ENCODE measurements at regions not wholly inside any gene's neighbourhood (a gene's known extent, or its start where the extent isn't known, plus 50 kb on each side); places are given as distances from the start of the nearest gene placed in this dataset.

DNA sequence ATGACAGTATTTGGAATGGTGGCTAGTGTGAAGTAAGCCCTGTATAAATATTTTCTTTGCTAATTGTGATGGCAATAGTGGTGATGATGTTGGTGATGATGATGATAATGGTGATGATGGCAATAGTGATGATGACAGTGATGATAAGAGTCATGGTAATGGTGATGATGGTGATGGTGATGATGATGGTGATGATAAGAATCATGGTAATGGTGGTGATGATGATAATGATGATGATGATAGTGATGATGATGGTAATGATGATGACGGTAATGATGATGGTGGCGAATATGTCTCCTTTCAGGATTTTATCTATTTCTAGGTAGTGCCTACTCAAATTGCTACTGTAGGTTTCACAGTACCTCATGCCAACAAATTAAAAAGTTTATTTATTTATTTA lies 205.4 kb downstream of the GALR1 start:
- no peak for DNase-seq

DNA sequence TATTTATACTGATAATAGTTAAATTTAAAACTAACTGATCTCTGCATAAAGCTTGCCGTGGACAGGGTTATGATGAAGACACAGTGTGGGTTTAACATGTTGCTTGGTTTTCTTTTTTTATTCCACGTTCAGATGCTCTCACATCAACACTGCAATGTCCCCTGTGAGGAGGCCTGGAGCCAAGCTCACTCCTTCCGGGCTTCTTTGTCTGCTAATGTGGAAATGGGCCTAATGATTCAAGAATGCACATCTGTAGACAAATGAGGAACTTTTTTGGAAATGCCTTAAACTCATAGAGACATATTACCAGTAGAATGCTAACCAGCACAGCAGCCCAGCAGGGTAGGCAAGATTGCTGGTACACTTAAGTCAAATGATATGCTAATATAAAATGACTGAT lies 208.0 kb downstream of the GALR1 start:
- no peak for DNase-seq

- no peak for DNase-seq
Observed at GRCh38 chr18:77461062-77461688, 211.5 kb downstream of the GALR1 start.

DNA sequence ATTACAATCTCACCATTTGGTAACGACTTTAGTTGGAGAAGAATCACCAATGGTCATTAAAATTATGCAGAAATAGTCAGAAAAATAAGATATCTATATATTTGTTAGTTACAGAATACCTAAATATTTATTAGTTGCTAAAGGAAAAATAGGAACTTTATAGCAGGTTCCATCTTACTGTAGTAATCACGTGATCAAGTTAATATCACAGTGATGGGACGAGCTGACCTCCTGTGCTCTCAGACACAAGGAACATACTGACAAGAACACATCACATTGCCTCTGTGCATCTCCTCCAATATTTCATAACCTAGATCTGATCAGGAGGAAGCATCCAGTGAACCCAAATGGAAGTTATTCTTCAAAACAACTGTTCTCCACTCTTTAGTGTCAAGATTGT lies 215.3 kb downstream of the GALR1 start:
- no peak for DNase-seq

DNA sequence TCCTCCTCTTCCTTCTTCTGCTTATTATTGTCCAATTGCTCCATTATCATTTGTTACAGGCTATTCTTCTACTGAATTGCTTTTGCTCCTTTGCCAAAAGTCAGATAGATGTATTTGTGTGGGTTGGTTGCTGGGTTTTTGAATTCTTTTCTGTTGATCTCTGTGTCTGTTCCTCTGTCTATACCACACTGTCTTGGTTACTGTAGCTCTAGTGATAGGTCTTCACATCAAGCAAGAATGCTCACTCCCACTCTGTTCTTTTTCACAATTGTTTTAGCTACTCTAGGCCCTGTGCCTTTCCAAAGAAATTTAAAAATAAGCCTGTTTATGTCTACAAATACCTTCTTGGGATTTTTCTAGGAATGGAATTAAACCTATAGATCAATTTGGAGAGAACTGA lies 217.2 kb downstream of the GALR1 start:
- DNase-seq = no peak

GRCh38 chr18:77469131-77469530 lies 219.5 kb downstream of the GALR1 start:
- no peak for DNase-seq

- no peak for DNase-seq
Observed at GRCh38 chr18:77470569-77471413, 221.1 kb downstream of the GALR1 start.

GRCh38 chr18:77472509-77472908 lies 222.9 kb downstream of the GALR1 start:
- DNase-seq = no peak

DNA sequence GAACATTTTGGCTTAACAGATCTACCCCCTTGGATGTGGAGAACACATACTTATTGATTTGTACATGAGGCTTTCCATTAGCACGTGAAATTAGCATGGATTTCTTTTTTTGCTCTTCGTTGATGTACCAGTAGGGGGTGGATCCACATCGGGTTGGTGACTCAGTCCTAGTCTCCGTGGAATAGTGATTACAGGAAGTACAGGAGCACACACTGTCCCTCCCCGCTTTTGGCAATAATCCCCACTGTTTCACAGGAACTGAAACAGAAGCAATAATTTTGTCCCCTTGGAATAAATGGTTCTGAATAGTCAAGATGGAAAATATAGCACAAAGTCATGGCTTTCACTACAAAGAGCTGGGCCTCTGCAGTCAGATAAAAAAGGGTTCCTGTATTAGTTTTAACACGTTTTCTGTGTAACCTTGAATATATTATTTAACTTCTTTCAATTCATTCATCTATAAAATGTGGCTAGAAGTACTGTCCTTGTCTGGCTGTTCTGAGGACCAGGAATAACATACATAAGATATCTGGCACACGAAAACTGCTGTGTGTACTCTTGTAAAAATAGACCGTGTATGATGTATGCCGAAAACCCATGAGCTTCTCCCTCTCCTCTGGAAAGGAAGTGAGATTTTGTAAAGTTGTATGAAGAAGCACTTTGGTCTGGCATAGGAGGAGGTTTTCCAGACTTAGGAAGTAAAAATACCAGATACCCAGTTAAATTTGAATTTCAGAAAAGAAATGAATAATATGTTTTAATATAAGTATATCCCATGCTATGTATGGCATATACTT lies 229.2 kb downstream of the GALR1 start:
- DNase-seq = no peak

- DNase-seq = no peak
Observed at GRCh38 chr18:77481541-77481940, 231.9 kb downstream of the GALR1 start.

DNA sequence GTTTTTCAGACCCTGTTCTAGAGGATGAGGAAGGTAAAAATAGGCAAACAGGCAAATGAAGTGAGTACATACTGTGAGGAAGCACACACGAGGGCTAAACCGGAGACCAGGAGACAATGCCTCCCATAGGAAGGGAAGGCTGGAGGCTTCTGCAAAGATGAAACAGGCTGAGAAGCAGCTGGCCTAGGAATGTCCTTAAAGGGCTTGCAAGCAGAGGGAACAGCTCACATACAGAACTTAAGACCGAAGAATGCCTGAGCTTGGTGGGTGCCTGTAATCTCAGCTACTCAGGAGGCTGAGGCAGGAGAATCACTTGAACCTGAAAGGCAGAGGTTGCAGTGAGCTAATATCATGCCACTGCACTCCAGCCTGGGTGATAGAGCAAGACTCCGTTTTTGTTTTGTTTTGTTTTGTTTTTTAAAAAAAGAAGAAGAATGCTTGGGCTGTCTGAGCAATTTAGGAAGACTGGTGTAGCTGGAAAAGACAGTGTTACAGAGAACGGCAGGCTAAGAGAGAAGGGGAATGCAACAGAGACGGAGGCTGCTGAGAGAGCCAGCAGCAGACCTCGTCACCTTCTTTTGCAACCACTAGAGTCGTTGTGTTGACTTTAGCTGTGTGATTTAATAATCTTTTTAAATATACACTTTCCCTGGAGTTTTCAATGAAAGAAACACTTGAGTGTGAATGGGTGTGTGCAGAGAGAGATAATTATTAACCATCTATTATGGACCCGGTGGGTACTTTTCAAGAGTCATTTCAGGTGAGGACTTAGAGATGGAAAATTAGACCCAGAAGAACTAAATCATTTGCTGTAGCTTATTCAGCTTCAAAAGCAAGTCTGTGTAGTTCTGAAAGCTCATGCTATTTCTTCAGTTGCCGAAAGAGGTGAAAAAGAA lies 232.8 kb downstream of the GALR1 start:
- DNase-seq = no peak

DNA sequence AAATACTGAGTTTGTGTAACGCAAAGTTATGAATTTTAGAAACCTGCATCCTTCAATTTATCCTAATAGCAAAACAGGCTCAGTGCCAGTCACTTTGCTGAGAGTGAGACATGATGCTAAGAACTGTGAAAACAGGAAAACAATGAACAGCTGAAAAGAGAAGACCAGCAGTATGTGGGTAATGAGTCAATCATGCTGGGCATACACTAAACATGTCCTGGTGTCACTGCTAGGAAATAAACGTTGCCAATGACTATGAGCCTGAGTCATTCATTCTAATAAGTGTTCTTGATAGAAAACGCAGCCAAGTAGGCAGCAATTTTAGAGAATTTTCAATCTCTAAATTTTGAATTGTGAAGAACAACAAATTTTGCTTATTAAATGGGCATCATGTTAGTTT lies 237.3 kb downstream of the GALR1 start:
- DNase-seq = no peak

DNA sequence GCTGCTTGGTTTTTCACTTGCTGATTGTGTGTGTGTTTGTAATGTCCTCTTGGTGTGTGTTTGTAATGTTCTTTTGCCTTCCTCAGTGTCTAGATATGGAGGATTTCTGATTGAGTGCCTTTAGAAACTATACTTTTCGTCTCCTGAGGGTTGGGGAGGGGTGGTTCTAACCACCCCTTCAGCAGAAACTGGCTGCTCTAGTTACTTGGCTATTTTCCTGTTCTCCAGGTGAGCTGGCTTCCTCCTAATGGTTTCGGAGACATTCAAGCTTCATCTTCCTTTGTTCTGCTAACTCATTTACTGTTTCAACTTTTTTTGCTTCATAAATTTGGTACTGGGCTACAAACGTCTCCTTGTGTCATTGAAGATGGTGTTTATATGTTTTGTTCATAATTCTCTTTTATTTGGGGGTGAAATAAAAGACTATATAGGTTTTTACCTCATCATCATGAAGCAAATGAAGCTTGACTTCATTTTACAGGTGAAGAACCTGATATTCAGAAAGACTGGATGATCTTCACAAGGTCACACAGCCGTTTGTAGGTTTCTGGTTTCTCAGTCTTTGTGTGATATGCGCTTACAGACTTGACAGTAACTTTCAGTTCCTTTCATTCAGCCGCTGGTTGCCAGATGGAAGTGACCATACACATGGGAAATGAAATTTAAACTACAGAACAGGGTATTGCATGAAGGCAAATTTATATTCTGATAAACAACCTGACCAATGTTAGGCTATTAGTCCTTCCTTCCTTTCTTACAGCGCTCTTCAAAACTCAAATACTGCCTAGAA lies 238.5 kb downstream of the GALR1 start:
- DNase-seq = no peak

- DNase-seq = no peak
Observed at GRCh38 chr18:77495079-77495478, 245.4 kb downstream of the GALR1 start.

GRCh38 chr18:77495982-77496690 lies 246.5 kb downstream of the GALR1 start:
- no peak for DNase-seq

DNA sequence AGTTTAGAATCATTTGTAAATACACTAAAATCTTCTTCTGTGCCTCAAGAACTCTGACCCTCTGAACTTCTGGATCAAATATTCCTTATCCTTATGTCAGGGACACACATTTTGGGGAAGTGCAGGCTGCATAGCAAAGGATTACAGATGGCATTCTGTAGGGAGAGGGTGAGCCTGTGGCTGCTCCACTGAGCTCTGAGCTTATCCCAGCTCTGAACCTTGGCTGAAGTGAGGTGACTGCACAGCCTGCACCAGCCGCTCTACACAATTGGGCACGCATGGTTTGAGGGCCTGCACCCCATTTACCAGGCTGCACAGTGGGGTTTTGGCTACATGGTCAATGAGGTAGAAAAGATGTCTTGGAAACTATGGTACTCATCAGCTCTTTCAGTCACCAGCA lies 251.6 kb downstream of the GALR1 start:
- DNase-seq = no peak

- no peak for DNase-seq
Observed at GRCh38 chr18:77505499-77505898, 255.9 kb downstream of the GALR1 start.

DNA sequence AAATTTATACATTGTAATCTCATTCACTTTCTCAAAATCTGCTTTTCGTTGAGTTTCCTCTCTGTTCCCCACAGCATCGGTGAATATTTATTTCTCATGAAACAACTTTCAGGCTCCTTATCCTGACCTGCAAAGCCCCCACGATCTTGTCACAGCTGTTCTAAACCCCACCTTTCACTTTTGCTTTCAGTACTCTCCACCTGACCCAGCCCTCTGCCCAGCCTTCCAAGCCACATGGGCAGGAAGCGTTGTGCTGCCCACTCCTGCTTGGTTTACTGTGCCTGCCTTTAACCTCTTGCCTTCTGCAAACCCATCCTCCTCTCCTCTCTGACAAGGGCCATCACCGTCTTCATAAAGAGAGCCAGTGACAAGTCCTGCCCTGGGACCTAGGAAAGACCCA lies 262.5 kb downstream of the GALR1 start:
- no peak for DNase-seq

- DNase-seq = no peak
Observed at GRCh38 chr18:77517901-77518300, 268.3 kb downstream of the GALR1 start.

GRCh38 chr18:77520767-77521166 lies 271.1 kb downstream of the GALR1 start:
- no peak for DNase-seq

GRCh38 chr18:77522051-77522675 lies 272.5 kb downstream of the GALR1 start:
- DNase-seq = no peak
